Fibroblast of skin of scalp (primary cell): ENCODE measurements at regions not wholly inside any gene's neighbourhood (a gene's known extent, or its start where the extent isn't known, plus 50 kb on each side); places are given as distances from the start of the nearest gene placed in this dataset.

ENCODE experiments used
- DNase-seq: peaks from one replicate; pipeline ENCODE4 v3.0.0-alpha.2; 2013

DNA sequence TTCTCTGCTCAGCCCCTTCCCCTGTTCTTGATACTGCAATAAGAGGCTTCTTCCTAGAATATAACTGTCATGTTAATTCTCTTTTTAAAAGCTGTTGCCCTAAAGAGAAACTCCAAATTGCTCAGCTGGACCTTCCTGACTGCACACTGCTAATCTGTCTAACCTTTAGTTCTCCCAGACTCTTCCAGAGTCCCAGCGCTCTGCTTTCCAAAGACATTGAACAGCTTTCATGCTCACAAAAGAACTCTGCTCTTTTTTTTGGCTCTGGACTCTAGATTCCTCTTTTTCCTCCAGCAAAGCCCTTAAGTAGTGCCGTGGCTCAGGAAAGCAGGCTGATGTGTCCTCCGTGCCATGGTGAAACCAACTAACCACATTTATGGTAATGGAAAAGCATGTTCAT lies 356.6 kb upstream of the RSPO3 start:
- DNase-seq, result no peak

- no peak for DNase-seq
Measured at GRCh38 chr6:126764104-126764503, 354.4 kb upstream of the RSPO3 start.

GRCh38 chr6:126764671-126765070 lies 353.8 kb upstream of the RSPO3 start:
- DNase-seq, result no peak

GRCh38 chr6:126766820-126767219 lies 351.7 kb upstream of the RSPO3 start:
- DNase-seq, result no peak

DNA sequence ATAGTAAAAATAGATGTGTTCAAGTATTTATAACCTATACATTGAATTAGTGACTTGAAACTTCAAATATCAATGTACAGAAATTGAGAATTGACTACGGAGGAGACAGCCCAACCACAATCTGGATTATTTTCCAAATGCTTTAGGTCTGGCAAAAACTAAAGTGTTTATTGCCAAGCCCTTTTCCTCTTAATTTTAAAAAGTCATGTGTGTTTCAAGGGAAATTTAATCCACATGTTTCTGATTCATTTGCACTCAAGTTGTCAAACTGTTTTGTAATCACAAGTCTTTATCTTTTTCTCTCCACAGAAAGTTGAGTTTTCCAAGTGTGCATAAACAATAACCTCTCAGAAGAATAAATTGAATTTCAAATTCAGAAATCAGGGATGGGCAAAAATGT lies 350.8 kb upstream of the RSPO3 start:
- no peak for DNase-seq

DNA sequence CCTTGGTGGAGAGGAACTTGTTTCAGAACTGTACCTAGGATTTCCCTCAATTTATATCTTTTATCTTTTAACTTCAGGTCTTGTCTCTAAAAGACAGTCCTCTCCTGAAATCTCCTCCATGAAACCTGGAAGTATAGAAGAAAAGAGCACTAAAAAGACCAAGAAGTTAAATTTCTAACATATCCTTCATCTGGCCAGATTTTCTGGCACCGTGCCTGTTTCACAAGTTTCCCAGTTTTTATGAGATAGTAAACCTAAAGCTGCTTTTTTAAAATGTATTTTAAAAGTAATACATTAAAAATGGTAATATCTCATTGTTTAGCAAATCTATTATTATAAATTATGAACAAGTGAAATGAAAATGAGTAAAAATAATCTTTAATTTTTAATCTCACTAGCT lies 348.3 kb upstream of the RSPO3 start:
- no peak for DNase-seq

DNA sequence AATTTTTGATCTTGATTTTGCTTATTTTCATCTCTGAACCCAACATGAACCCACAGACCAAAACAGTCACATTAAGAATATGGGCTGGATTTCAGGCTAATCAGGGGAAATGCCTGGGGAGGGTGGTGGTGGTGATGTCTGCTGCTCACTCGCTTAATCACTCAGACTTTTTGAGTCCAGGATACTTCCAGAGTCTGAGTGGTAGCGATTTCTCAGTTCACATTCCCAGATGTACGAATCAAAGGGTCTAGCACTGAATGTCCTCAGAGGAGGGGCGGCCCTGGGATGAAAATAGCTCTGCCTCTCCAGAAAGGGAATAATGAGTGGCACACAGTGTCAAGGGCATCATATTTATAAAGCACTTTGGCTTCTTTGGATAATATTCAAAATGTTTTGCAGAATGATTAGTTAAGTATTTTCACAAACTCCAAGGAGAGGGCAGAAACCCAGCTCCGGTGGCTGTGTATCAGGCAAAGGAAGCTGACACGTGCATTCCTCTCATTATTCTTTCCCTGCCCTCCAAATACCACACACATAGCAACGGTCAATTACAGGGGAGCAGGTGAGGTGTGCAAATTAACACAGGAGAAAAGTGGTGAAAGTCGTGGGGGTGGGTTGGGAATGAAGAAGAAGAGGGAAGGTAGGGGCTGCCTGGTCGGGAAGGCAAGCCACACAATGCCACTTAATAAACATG lies 345.2 kb upstream of the RSPO3 start:
- DNase-seq, result peak; percentile 57

GRCh38 chr6:126779331-126779730 lies 339.1 kb upstream of the RSPO3 start:
- DNase-seq, result no peak

GRCh38 chr6:126781582-126781981 lies 336.9 kb upstream of the RSPO3 start:
- no peak for DNase-seq

- no peak for DNase-seq
Measured at GRCh38 chr6:126784161-126784790, 334.2 kb upstream of the RSPO3 start.

- DNase-seq, result peak; percentile 17
Measured at GRCh38 chr6:126786262-126786661, 332.2 kb upstream of the RSPO3 start.

GRCh38 chr6:126787635-126788034 lies 330.8 kb upstream of the RSPO3 start:
- DNase-seq, result no peak

- DNase-seq, result no peak
Measured at GRCh38 chr6:126788861-126789365, 329.6 kb upstream of the RSPO3 start.

DNA sequence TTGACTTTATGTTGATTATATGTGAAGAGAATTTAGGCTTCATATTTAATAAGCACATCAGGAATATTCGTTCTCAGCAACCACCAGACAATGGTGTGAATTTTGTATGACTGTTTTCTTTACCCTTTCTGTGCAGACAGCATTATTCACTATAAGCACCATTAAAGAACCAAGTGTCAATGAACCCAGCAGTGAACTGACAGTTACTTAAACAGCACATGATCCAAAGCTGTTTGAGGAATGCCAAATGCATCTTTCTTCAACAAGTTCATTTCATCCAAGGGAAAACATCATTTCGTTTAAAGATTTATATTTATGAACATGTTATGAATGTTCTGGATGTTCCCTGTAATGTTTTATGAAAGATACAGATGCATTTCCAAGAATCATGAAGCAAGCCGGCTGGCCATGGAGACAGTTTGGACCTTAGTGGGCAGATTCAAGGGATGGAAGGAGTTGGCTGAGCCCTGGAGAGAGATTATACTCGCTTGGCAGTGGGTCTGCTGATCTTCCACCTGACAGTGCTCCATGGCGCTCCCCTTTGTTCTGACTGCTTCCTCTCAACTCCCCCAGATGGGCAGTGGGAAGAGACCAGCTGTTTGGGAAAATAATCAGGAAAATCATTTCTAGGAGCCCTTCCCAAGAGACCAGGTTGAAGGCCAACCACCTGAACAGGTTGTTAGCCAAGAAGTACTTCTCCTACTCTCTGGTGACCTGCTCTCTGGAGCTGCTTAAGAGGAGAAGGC lies 326.0 kb upstream of the RSPO3 start:
- DNase-seq, result no peak

- no peak for DNase-seq
Measured at GRCh38 chr6:126795161-126795560, 323.3 kb upstream of the RSPO3 start.

DNA sequence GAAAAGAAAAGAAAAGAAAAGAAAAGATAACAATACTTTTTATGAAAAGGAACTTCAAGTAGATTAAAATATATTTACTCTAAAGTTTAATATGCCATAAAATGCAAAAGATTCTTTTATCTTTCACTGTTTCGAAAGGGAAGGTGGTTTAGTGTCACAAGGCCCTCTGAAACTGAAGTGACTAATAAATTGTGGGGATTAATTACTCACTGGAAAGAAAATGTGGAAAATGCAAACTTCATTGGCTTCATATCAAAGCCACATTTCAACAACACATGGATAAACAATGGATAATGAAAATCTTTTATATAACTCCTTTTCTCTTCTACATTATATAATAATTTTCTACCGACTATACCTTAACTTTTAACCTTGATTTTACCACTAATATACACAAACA lies 320.5 kb upstream of the RSPO3 start:
- DNase-seq, result peak; percentile 68

GRCh38 chr6:126803769-126804168 lies 314.7 kb upstream of the RSPO3 start:
- no peak for DNase-seq

DNA sequence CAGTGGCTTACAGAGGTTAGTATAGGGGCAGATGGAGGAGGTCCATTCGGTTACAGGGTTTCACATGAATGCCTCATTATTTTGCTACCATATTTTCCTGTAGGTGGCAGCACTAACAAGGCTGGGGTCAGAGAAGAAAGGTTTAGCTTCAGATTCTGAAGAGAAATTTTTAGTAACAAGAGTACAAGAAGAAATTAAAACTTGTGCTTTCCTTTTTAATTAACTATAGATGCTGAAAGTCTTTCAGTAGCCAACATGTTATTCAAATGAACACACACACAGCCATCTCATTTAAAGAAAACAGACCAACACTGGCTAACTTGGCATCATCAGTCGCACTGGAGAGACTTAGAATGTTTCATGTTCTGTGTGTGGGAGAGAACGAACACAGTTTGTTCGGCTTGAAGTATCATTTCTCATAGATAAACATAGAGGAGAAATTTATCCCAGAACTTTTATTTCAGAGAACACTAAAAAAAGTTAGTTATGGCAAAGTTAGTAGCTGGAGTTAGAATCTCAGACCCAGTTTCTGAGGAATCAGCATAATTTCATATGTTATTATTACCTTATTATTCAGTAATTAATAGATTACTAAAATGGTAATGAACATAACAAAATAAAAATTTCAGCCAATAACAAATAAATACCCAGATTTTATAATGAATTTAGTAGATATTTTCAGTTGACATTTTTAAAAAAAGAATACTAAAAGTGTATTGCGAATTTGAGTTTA lies 314.0 kb upstream of the RSPO3 start:
- DNase-seq, result peak; percentile 73

DNA sequence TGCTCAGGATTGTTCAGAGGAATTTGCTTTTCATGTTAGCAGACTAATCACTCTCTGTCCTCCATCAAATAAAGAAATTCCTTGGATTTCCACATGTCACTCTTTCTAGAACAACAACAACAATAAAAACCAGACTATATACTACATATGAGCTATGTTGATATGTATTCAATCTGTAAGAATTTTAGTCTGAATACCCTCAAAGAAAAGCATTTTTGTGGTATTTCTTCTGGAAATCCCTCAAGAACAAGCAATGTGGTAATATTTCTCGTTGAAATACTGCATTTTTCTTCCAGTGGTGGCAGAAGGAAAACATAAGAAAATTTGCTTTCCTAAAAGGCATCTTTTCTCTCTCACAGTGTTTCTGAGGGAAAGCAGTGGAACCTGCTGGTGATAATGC lies 312.6 kb upstream of the RSPO3 start:
- peak; percentile 86 for DNase-seq

- DNase-seq, result peak; percentile 43
Measured at GRCh38 chr6:126807876-126808275, 310.6 kb upstream of the RSPO3 start.

- no peak for DNase-seq
Measured at GRCh38 chr6:126811321-126811720, 307.1 kb upstream of the RSPO3 start.

DNA sequence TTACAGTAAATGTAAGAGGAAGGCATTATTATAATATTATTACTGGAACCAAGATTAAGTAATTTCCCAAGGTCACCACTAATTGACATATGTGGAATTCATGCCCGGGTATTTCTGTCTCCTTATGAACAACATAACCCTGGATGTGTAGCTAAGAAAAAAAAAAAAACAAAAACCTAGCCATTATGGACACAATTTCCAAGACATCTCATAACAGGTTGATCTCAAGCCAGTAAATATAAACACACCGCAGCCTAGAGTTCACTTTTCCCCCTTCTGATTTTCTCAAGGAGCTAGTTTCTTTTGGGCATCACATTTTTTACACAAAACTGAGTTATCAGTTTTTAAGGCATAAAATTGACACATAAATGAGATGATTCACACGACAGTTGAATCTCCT lies 306.5 kb upstream of the RSPO3 start:
- DNase-seq, result no peak

DNA sequence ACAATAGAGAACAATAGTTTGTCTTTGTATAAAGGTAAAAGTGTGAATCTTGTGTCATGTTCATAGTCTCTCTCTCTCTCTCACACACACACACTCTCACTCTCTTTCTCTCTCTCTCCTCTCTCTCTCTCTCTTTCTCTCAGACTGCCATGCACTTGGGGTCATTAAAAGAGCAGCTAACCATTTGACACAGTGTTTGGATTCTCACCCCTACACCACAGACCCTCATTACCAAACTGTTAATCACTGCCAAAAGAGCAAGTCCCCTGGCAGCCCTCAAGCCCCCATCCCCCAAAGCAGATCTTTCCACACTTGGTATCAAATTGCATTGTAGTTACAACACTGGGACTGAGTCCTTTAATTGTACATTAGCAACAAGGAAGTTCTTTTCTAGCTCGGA lies 305.8 kb upstream of the RSPO3 start:
- DNase-seq, result no peak
